Middle frontal gyrus (tissue), 1 donor: ENCODE measurements at regions not wholly inside any gene's neighbourhood (a gene's known extent, or its start where the extent isn't known, plus 50 kb on each side); places are given as distances from the start of the nearest gene placed in this dataset.

ENCODE experiments used
- DNase-seq: peaks from one replicate; pipeline ENCODE4 v3.0.0-alpha.2; 2015; ENCODE audit warnings: low spot score; ENCODE audit errors: extremely low spot score

DNA sequence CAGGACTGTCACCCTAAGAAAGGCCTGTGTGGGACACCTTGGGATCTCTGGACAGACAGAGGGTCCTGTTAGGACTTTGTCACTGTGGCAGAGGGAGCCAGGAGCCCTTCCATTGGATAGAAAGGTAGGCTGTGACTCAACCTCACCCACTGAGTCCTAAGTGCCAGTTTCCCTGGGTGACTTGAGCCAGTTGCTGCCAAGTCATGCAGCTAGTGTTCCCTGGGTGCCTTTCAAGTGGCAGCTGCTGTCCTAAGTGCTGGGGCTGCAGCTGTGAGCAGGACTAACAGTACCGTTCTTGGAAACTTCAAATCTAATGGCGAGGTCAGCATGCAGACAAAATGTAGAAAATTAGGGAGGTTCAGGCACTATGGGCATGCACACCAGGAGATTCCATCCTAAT, 393.7 kb downstream of the TMEM135 start:
- no peak for DNase-seq

DNA sequence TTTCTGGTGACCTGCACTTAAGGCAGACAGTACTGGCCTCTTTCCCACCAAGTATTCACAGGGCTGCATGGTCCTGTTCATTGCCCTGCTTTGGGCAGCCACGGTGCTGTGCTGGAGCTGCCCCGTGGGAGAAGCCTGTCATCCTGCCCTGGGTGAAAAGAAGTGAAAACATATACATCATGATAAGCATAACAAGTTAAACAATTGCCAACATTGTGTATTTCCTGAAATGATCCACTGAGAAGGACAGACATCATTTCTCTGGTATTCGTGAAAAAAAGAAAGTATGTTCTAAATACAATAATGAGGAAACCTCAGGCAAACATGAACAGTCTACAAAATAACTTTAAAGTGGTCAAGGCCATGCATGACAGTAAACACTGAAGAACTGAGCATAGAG, 393.1 kb downstream of the TMEM135 start:
- DNase-seq: no peak

- DNase-seq: no peak
These were observed 392.3 kb downstream of the TMEM135 start for GRCh38 chr11:87429996-87430395.

GRCh38 chr11:87428266-87428665, 390.5 kb downstream of the TMEM135 start:
- DNase-seq: no peak

DNA sequence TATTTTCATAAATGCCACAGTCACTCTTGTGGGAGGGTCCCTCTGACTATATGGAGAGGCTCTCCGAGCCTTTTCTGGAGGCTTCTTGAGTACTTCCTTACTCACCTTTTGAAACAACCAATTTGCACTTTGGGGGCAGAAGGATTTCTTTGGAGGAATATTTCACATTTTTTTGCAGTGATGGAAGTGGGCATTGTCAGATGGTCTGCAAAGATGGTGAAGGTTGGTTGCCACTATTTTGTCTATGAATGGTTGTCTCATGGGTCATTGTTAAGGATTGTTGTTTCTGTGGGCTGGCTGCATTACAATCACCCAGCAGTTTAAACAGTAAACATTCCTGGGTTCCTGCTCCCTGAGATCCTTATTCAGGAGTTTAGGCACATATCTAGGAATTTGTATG, 388.2 kb downstream of the TMEM135 start:
- DNase-seq: no peak

DNA sequence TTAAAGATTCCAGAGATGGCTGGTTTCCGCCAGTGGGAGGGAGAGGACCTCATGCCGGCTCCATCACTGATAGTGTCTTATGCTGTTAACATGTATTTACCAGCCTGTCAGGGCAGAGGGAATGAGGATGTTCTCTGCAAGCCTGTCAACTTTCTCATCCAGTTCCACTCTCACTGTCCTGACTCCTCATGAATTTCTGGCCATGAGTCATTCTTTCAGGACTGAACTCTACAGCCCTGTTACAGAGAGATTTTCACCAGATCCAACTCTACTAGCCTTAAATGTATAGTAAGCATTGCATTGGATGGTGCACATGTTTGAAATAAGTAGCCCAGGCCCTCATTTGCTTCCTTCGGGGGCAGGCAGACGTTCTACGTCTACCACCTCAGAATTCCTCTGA, 387.7 kb downstream of the TMEM135 start:
- DNase-seq: no peak

DNA sequence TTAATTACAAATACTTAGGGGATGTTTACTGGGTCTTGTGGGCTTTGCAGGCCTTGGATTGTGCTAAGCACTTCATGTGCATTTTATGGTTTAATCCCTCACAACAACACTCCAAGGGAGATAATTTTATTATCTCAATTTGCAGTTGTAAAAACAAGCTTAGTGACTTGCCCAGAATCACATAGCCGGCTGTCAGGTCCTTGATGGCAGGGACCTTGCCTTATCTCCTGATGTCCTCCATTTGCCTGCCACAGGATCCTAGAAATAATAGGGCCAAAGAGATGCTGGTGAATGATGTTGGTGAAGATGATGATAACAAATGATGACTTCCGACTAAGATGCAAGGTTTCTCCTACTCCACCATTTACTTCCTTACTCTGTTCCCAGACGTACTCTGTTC, 385.4 kb downstream of the TMEM135 start:
- no peak for DNase-seq

- DNase-seq: no peak
These were observed 384.8 kb downstream of the TMEM135 start for GRCh38 chr11:87422566-87422965.

GRCh38 chr11:87421422-87421821, 383.7 kb downstream of the TMEM135 start:
- DNase-seq: peak; percentile 63

DNA sequence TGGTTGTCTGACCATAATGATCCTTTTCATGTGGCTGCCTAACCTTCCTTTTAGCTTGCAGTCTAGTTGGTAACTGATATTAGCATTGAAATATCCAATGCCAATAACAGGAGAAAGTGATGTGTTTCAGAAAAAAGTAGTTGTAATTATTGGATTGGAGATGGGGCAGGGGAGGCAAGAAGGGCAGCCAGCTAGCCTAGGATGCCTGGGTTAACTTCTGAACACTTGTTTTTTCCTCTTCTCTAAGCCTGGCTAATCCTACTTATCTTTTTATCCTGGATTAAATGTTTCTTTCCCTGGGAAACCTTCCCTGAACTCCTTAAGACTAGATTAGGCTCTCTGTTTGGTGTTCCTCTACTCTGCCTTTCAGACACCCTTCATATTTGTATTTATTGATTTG, 380.2 kb downstream of the TMEM135 start:
- DNase-seq: no peak

- DNase-seq: no peak
These were observed 368.1 kb downstream of the TMEM135 start for GRCh38 chr11:87405843-87406242.

GRCh38 chr11:87405356-87405755, 367.6 kb downstream of the TMEM135 start:
- DNase-seq: no peak

- DNase-seq: no peak
These were observed 363.9 kb downstream of the TMEM135 start for GRCh38 chr11:87401653-87402052.

- no peak for DNase-seq
These were observed 361.6 kb downstream of the TMEM135 start for GRCh38 chr11:87399341-87399740.

- DNase-seq: no peak
These were observed 361.2 kb downstream of the TMEM135 start for GRCh38 chr11:87398931-87399330.

- DNase-seq: no peak
These were observed 359.5 kb downstream of the TMEM135 start for GRCh38 chr11:87397011-87397865.

DNA sequence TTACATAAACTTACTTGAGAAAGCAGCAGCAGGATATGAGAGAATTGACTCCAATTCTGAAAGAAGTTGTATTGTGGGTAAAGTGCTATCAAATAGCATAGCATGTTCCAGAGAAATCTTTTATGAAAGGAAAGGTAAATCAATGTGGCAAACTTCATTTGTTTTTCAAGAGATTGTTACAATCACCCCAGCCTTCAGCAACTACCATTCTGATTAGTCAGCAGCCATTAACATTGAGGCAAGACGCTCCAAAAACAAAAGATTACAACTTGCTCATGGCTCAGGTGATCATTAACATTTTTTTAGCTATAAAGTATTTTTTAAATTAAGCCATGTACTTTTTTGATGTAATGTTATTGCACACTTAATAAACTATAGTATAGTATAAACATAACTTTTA, 357.2 kb downstream of the TMEM135 start:
- no peak for DNase-seq

GRCh38 chr11:87392665-87393064, 354.9 kb downstream of the TMEM135 start:
- no peak for DNase-seq

GRCh38 chr11:87391496-87391895, 353.8 kb downstream of the TMEM135 start:
- no peak for DNase-seq

- no peak for DNase-seq
These were observed 346.5 kb downstream of the TMEM135 start for GRCh38 chr11:87384078-87384729.

DNA sequence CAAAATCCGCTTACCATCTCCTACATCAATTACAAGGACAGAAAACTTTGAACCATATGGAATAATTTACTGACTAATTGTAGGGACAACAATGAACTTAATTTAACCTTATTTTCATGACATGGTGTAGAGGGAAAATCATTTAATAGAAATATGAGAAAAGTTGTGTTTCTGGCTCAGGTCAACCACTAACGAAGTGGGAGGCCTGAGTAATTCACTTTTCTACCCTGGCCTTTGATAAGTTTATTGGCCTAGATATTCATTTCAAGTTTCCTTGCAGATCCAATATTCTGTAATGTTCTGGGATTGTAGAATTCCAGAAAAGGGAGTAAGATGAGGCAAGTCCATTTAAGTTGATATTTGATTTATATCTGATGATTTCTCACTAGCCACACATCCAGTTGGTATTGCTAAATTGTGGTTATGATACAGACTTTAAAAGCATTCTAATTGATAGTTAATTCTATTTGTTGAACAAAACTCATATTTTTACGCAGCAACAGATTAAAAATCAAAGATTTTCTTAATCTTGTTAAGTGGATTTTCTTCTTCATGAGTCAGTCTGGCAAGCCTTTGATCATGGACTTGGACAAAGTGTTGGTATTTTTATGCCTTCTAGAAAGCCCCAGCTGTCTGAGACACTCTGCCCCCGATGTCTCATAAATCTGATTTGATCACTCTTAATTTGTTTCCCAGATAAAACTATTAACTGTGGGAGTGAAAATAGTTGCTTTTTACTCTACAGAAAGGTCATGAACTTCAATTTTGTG, 336.5 kb downstream of the TMEM135 start:
- no peak for DNase-seq
